ENCODE measurements at regions not wholly inside any gene's neighbourhood (a gene's known extent, or its start where the extent isn't known, plus 50 kb on each side); places are given as distances from the start of the nearest gene placed in this dataset.

DNA sequence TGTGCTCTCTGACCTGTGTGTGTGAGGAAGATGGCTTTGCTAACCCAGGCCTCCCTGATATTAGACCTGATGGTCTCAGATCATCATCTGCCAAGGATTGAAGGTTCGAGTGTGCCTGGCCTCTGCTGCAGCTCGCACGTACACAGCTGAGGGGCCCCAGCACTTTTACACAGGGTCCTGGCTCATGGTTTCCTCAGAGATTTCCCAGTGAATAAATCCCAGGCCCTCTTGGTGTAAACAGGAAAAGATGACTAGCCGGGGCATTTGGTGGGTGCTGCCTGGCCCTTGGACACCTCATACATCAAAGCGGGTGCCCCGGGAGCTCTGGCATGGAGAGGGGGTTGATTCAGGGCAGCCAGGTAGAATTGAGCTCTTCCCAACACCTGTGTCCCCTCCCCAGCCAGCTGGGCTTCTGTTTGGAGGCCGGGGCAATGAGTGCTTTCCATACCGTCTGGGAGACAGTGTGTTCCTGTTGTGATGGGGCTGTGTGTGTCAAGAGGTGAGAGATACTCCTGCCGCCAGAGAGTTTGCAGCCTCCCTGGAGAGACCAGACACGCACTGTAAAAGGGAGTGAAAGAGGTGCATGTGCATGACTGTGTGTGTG lies 72.5 kb upstream of the TLE3 start:
- DNase-seq: no peak

DNA sequence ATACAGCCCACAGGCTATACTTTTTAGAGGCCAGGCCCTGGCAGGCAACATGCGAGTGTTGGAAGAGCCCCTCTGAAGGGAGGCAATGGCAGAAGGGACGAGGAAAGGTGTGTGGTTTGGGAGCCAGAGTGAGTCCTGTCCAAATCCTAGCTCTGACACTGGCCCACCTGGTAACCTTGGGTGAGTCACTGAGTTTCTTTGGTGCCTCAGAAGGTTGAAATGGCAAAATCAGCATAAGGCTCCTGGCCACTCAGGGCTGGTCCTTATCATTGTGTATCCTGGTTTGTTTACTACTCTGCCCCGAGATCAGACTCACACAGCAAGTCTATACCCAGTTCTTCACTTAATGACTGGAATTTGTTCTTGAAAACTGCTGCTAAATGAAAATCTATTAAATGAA lies 71.4 kb upstream of the TLE3 start:
- no peak for DNase-seq

DNA sequence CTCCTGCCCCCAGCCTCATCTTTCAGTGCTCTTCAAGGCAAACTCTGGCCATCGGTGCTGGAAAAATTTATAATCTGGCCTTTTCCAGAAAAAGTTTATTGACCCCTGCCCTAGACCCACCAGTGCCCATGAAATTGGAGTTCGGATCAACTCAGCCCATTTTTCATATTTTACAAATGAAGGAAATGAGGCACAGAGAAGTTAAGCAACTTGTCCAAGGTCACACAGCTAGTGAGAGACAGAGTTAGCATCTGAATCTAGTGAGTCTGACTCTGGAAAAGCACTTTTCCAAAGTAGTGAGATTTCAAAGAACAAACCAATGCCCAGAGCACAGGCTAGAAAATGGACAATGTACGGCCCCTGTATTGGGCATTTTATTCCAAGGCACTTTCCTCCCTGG lies 69.4 kb upstream of the TLE3 start:
- no peak for DNase-seq

DNA sequence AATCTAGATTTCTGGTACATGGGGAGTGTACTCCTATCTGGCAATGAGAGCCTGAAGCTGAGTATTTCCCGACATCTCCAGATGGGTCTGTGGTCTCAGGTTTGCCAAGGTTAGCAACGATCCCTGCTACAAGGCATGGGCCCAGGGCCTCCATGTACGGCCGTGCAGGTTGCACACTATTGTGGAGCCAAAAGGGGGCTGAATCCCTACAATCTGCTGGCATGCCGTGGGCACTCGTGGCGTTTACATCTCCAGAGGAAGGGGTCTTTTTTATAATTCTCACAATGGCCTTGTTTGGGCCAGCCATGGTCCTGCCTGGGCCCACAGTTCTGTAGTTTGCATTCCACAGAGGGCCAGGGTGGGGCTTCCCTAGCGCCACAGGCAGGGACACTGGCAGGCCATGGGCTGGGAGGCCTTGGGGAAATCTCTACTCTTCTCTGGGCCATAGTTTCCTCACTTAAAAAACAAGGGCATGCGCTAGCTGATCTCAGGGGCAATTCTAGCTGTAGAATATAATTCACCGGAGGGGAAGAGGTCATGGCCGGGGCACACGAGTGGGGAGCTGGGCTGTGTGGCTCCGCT lies 68.9 kb upstream of the TLE3 start:
- DNase-seq: no peak

DNA sequence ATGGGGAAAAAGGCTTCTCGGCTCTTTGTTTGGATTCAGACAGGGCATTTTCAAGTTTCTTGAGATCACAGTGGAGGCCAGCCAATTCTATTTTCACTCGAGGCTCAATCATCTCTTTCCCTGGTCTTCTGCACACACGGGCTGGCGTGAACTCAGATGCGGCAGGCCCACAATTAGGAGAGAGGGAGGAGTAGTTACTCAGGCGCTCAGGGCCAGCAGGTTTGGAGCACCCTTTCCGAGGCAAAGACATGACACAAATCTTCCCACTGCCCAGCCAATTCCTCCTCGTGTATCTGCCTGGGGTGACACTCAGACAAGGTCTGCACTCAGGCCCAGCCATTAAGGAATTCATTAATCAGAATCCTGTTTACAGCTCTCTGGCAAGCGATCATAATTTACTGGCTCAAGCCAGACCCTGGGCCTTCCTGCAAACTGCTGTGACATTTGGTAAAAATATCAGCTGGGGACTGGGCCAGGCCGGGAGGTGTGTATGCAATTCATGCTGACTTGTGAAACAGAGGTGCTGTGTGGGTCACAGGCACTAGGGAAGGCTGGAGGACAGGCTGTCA lies 68.1 kb upstream of the TLE3 start:
- DNase-seq: no peak

DNA sequence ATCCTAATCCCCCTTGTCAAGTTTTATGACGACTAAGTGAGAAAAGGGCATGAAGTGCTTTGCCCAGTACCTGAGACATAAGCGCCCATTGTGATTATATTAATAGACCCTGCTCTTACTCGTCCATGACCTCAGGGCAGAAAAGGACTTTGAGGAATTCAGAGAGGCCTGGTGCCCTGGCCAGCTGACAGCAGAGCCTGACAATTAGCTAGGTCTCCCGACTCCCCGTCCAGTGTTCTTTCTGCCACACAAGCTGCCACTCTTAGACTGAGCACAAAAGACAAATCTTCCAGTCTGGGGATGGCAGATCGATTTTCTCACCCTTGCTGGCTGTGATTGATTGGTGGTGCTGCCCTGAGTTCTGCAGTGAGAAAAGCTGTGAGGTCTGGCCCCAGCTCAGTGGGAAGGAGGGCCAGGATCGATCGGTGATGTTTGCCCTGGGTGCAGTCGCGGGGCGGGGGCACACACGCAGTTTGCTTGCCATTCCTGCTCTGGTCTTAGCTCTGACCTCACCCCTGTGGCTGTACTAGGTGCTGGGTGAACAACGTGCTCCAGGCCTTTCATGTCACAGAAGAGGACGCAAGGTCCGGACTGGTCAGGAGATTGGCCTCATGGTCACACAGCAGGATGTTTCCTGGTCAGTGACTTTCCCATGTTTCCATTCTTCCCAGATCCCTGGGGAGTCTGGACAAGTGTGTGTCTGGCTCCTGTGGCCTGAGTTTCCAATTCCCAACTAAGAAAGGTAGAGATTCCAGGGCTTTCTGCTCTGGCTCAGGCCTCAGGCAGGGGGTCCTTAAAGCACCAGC lies 67.4 kb upstream of the TLE3 start:
- no peak for DNase-seq

DNA sequence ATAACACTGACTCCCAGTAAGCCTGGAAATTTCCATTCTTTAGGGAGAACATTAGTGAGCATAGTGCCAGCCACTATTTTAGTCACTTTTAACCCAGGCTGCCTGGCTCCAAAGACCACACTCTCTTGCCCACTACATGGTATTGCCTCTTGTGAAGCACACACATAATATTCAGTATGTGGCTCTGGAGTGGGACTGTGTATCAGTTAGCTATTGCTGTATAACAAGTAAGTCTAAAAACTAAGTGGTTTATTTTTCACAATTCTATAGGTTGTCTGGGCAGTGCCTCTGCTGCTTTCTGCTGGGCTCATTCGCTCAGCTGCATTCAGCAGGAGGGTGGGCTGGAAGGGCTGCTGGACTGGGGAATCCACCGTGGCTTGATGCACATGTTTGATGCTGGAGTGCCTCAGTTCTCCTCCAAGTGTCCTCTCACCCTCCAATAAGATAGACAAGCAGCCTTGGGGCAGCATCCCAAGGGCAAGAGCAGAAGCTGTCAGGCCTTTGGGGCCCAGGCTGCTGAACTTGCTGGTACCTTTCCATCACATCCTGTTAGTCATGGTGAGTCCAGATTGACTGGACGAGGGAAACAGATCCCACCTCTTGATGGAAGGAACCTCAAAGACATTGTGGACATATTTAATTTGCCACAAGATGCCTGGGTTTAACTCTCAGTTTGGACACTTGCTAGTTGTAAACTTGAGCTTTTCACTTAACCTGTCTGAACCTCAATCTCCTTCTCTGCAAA lies 66.6 kb upstream of the TLE3 start:
- no peak for DNase-seq

DNA sequence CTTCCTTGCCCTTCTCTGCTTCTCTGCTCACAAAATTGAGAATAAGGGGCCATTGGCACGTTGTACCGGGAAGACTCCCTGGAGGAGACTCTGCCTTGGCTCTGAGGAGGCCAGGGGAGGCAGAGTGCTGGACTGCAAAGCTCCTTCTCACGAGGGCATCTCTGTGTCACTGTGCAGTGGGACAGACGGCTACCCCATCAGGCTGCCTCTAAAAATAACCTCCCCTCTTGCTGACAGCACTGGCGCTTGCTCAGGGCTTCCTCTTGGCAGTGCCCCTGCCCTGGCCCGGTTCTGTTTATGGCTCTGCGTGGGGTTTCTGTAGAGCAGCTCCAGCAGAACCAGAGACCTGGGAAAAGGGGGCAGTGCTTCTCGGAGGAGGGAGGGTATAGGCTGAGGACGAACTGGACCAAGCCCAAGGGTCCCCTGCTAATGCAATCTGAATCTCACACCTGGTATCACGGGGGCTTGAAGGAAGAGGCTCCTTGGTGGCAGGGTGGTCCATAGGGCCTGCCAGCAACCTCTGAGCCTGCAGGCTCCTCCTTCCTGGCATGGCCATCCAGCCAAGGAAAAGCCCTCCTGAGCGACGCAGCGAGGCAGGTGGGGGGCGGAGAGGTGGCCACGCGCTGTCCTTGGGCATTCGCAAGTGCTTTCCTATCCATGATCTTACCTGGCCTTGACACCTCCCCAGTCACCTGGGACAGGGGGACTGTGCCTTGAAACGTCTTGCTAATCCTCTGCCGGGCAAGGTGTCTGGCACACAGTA lies 63.3 kb upstream of the TLE3 start:
- no peak for DNase-seq

DNA sequence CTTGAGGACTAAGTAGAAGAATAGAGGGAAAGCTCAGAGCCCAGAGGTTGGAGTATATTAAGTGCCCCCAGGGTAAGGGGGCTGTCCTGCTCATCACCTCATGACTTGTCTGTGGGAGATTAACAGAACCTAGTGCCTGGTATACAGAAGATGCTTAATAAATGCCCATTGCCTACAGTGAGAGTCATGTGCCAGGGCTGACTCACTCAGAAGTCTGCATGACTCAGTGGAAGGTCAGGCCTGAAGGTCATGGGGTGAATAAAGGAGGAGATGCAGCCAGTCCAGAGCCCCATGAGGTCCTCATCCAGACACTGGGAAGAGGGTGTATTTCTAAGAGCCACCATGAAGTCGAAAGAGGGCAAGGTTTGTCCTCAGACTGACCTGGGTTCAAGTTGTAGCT lies 62.5 kb upstream of the TLE3 start:
- no peak for DNase-seq

DNA sequence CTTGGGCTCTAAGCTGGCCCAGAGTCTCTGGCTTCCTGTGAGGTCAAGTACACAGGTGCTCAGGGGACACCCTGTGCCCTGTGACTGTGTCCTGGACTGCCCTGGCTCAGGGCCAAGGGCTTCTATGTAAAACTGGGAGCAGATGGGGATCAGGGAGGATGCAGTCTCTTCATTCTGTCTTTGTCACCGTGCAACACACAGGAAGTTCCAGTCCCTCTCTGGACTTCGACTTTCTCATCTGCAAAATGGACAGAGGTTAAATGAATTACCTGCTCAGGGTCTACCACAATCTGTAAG lies 61.9 kb upstream of the TLE3 start:
- no peak for DNase-seq

DNA sequence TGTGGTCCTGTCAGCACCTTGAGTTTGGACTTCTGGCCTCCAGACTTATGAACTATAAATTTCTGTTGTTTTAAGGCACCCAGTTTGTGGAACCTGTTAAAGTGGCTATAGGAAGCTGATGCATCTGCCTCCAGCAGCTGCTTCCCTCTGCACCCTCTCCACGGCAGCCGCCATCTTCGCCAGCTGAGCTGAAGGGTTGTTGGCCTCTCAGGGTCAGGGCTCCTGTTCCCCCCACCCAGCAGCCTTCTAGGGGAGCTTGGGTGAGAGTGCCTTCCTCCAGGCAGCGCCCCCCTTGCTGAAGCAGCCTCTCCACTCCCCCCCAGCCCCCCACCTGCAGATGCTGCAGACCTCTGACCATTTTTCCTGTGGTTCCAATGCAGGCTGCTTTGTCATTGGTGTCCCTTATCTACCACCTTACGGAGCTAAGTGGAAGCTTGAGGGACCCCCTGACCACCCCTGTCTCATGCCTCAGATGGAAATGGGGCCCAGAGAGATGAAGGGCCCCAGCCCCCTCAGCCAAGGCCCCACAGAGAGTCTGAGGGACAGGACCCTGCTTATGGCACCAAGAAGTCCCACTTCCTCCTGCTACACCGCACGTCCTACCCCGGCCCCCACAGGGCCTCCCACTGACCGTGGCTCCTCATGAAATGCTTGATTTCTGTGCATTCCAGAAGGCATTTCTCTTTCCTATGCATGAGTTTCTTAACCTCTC lies 61.4 kb upstream of the TLE3 start:
- DNase-seq: no peak

DNA sequence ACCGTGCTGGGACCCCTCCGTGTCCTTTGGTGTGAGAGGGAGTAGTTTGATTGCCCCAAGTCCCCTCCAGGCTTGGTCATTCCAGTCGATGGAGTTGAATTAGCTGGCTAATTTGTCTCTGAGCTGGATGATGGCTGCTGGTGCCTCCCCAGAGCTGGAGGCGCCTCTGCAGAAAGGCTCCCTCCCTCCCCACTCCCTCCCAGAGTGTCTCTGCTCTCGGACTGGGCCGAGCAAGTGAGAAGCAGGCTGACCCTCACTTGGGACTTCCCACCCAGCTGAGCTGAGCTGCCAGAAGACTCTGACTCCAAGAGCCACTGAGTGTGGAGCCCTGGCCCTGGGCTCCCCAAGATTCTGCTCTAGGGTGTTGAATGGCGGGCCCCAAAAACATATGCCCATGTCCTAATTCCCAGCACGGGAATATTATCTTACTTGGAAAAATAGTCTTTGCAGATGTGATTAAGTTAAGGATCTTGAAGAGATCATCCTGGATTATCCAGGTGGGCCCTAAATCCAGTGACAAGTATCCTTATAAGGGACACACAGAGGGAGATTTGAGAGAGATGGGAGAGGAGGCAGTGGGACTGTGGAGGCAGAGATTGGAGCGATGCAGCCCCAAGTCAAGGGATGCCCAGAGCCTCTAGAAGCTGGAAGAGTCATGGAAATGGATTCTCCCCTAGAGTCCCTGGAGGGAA lies 60.7 kb upstream of the TLE3 start:
- DNase-seq: no peak

DNA sequence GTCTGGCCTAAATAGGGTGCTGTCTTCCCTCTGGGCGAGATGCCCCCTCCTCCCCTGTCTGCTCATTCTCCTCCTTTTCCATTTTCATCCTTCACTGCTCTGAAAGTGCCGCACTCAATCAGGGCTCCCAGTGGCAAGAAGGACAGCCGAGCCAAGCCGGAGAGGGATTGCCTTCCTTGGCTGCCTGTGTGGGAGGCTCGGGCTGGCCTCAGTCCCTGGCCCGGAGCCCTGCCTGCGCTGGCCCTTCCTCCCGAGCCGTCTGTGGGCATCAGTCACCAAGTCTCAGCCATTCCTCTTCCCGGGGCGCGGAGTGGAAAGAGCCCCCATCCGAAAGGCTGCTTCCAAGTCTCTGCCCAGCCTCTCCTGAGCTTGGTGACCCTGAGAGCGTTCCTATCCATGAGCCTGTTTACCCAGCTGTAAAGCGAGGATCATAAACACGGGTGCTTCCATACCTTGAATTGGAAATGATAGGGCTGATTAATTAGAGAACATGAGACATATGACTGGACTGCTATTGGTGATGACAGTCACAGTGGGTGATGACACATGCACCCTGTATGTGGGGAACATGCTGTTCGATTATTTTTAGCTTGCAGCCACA lies 59.1 kb upstream of the TLE3 start:
- no peak for DNase-seq

DNA sequence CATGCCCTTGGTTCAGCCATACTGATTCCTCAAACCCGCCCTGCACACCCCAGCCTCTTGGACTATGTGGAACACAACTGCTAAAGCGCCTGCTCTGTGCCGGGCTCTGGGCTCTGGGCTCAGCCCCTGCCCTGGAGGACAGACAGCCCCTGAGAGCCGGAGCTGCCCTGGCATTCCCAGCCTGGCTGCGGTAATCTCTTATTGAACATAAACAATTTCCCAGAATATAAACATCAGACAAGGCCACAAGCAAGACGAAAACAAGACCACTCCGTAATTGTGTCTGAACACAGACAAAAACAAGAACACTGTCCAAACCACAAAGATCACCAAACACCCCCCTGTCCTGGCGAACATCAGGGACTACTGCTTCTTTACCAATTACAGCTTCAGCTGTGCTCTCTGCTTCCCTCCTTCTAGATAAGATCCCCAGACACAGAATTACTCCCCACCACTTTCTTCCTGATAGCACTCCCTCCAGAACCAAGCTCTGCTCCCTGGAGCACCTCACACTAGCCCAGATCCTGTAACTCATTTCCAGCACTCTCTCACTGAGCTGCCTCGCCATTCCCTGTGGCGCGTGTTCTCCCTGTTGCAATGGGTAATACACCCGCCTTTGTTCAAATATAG lies 57.1 kb upstream of the TLE3 start:
- no peak for DNase-seq

DNA sequence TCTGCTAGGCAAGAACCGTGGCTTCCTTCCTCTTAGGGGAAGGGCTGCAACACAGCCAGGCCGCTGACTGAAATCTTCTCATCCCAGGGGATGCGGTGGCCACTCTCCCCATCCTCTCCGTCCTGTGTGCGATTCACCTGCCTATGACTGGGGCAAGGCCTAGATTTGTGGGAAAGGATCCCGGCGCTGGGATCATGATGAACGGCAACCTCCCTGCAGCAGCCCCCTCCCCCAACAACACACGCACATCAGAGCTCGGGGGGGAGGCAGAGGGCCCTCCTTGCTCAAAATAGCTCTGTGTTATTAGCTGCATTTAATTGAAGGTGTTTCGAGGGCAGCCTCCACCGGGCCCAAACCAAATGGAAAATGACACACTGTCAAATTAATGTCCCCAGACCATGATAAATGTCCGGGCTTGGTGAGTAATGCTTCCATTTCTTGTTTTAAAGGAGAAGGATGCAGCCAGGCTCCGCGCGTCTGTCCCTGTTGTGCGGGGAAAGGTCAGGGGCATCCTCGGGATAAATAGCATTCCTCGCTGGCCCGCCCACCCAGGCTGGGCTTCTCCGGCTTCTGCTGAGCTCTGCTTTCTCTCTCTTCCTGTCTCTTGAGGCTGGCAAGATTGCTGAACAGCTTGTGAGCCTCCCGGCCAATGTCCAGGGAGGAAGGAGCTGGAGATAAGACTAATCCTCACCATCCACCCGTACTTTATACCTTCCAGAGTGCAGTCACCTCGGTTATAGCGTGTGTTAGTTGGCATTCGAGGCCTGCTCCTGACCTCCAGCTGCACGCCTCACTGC lies 56.4 kb upstream of the TLE3 start:
- no peak for DNase-seq

DNA sequence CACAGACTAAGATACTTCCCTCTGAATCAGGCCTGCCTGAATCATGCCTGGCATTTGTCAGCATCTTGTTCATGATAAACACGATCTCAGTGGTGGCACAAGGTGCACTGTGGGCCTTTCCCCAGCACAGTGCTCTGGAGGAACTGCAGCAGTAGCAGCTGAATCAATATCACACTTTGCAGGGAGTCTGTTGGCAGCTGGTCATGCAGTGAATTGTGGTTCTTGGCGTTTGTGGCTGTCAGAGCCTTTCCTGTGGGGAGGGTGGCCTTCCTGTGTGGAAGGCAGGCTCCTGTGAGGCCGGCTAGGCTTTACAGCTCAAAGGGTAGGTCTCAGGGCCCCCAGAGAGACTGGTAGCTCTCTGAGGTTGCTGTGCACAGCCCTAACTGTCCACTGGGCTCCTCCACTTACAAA lies 54.4 kb upstream of the TLE3 start:
- no peak for DNase-seq

DNA sequence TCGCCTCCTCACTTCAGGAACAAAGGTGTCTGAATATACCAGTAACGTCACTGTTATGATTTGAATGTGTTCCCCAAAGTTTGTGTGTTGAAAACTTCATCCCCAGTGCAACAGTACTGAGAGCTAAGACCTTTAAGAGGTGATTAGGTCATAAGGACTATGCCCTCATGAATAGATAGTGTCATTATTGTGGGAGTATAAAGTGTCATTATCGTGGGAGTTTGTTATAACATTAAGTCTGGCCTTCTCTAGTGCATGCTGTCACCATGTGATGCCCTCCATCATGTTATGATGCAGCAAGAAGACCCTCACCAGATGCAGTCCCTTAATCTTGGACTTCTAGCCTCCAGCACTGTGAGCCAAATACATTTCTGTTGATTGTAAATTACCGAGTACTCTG lies 53.7 kb upstream of the TLE3 start:
- no peak for DNase-seq

DNA sequence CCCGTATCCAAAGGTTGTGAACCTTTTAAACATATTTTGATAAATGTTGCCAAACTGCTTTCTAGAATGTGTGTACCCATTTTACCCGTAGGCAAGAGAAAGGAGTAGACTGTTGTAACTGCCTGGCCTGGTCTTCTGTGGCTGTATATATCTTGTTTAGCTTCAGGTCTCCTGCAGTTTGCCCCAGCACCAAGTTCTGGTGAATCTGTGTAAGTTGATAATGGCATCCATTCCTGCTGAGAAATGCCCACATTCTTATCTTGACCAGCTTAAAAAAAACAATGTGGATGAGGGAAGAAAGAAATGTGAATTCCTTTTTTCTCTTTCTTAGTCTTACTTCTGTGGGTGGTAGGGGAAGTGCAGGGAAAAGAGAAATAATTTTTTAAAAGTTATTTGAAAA lies 53.3 kb upstream of the TLE3 start:
- no peak for DNase-seq

DNA sequence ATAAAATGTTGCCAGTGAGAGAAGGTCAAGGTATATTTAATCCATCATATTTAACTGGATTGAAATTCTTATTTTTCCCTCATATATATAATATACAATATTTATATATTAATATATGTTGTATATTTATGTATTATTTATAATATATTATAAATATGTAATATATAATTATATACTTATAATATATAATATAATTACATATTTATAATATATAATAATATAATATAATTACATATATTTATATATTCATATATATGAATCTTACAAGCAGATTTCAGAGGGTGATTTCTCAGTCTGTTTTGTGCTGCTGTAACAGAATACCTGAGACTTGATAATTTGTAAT lies 52.7 kb upstream of the TLE3 start:
- no peak for DNase-seq

All from stimulated activated CD4-positive, alpha-beta T cell treated with anti-CD3 and anti-CD28 coated beads, Interleukin-4, amount 100 ng/mL, for 4 hours (primary cell).